HG02938 (cell line): ENCODE measurements at regions not wholly inside any gene's neighbourhood (a gene's known extent, or its start where the extent isn't known, plus 50 kb on each side); places are given as distances from the start of the nearest gene placed in this dataset.

ENCODE experiments used
- ATAC-seq: cut with Tn5 transposase; IDR thresholded peaks from one replicate; pipeline ENCODE4 v1.9.1; 2021; ENCODE audit warnings: mild to moderate bottlenecking, moderate library complexity; ENCODE audit not compliant: unreplicated experiment

GRCh38 chr2:67516362-67516761, 119.2 kb downstream of the ETAA1 start:
- no peak for ATAC-seq

- ATAC-seq: no peak
These were observed 119.9 kb downstream of the ETAA1 start for GRCh38 chr2:67516899-67517530.

- no peak for ATAC-seq
These were observed 125.0 kb downstream of the ETAA1 start for GRCh38 chr2:67522148-67522547.

GRCh38 chr2:67524213-67524612, 127.1 kb downstream of the ETAA1 start:
- ATAC-seq: no peak

- no peak for ATAC-seq
These were observed 127.6 kb downstream of the ETAA1 start for GRCh38 chr2:67524777-67525176.

GRCh38 chr2:67526283-67526682, 129.2 kb downstream of the ETAA1 start:
- no peak for ATAC-seq

GRCh38 chr2:67528320-67528719, 131.2 kb downstream of the ETAA1 start:
- ATAC-seq: no peak

- ATAC-seq: no peak
These were observed 135.3 kb downstream of the ETAA1 start for GRCh38 chr2:67532387-67532786.

- no peak for ATAC-seq
These were observed 137.6 kb downstream of the ETAA1 start for GRCh38 chr2:67534745-67535144.

GRCh38 chr2:67540962-67541361, 143.8 kb downstream of the ETAA1 start:
- ATAC-seq: no peak

GRCh38 chr2:67544286-67544685, 147.2 kb downstream of the ETAA1 start:
- no peak for ATAC-seq

- no peak for ATAC-seq
These were observed 151.4 kb downstream of the ETAA1 start for GRCh38 chr2:67548317-67549201.

GRCh38 chr2:67559156-67559555, 162.0 kb downstream of the ETAA1 start:
- ATAC-seq: no peak

GRCh38 chr2:67560771-67561456, 163.8 kb downstream of the ETAA1 start:
- ATAC-seq: no peak

GRCh38 chr2:67561457-67561965, 164.4 kb downstream of the ETAA1 start:
- ATAC-seq: no peak

- ATAC-seq: no peak
These were observed 166.9 kb downstream of the ETAA1 start for GRCh38 chr2:67564076-67564475.

GRCh38 chr2:67564626-67565025, 167.5 kb downstream of the ETAA1 start:
- ATAC-seq: no peak

- ATAC-seq: no peak
These were observed 168.1 kb downstream of the ETAA1 start for GRCh38 chr2:67565262-67565661.

- ATAC-seq: no peak
These were observed 168.6 kb downstream of the ETAA1 start for GRCh38 chr2:67565761-67566160.

GRCh38 chr2:67566285-67566684, 169.2 kb downstream of the ETAA1 start:
- no peak for ATAC-seq

- ATAC-seq: no peak
These were observed 170.0 kb downstream of the ETAA1 start for GRCh38 chr2:67566958-67567635.
